ENCODE measurements at regions not wholly inside any gene's neighbourhood (a gene's known extent, or its start where the extent isn't known, plus 50 kb on each side); places are given as distances from the start of the nearest gene placed in this dataset.
"Not testable (repeated sequence)": the region's sequence is repeated elsewhere in the genome, so short reads cannot be mapped to it uniquely, and the experiment has no call there.

- no peak for DNase-seq
These were observed 68.2 kb upstream of the FAM241A start for GRCh38 chr4:112076919-112077608.

DNA sequence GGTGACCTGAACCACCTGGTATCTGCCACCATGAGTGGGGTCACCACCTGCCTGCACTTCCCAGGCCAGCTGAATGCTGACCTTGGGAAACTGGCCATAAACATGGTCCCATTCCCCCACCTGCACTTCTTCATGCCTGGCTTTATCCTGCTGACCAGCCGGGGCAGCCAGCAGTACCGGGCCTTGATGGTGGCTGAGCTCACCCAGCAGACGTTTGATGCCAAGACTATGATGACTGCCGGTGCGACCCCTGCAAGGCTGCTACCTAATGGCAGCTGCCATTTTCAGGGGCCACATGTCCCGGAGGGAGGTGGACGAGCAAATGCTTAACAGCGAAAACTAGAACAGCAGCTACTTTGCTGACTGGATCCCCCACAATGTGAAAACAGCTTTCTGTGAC is 67.5 kb upstream of the FAM241A start:
- no peak for DNase-seq

DNA sequence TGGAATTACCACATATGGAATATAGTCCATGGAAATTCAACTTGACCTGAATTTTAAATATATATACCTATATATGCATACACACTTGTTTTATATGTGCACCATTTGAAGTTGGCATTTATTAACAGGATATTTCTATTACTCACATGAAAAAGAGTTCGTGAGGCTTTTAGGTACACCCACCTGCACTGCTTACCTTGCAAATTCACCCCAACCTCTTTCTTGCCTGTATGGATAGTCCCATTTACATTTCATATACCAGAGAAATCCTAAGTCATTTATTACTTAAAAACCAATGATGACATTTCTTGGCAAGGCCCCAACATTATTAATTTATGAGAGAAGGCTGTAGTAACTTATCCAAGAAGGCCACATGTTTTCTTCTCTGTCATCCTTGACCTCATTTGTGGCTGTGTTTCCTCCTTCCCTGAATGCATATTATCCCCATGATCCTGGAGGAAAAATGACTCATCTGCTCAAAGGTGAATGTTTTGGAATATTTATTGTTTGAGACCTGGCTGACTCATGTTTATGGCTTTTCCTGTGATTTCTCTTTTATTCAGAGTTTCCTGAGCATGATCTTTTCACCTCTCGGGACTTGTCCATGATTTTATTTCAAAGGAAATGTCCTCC is 62.2 kb upstream of the FAM241A start:
- peak; percentile 10 for DNase-seq

DNA sequence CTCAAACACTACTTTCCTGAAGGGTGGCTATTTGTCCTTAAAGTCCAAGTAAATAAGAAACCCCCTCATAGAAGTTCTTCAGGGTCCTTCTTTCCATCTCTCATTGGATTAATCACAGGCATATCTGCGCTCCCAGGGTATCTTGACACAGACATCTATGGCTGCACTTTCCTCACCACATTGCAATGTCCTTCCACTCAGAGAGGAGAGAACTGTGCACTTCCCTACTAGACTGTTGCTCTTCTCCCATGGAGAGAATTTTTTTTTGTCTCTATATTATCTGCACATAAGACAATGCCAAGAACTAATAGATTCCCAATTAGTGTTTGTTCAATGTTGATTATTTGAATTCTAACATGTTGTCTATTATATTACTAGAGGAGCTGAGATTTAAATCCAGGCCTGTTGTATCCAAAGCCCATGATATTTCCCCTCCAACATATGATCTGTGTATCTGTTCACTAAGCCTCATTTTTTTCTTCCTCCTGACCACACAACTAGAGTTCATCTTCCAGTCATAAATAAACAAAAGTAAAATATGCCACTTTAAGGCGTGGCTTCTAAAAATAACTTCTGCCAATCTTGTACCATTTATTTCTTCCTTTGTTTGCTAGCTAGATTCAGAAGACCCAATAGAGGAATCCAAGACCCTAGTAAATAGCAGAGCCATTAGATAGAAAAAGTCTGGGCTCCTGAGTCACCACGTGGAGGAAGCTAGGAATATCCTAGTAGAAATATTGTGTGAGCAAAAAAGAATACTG is 61.5 kb upstream of the FAM241A start:
- no peak for DNase-seq

GRCh38 chr4:112085156-112086035 is 59.9 kb upstream of the FAM241A start:
- no peak for DNase-seq

DNA sequence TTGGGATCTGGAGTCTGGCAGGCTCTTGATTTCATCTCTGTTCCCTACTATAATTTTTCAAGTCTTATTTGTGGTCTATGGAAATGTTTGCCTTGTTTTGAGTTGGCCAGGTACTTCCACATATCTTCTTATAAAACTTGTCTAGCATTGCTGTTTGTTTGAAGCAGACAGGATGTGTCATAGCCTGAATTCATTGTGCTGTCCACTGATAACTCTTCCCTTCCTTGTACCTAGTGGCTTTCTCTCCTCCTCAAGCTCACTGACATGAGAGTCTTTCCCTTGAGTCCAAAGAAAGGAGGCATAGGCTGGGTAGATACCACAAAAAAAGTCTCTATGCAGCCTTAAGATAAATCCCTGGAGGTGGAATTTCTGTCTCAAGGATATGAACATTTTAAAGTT is 59.2 kb upstream of the FAM241A start:
- no peak for DNase-seq

GRCh38 chr4:112086661-112087060 is 58.6 kb upstream of the FAM241A start:
- not testable (repeated sequence) for DNase-seq

DNA sequence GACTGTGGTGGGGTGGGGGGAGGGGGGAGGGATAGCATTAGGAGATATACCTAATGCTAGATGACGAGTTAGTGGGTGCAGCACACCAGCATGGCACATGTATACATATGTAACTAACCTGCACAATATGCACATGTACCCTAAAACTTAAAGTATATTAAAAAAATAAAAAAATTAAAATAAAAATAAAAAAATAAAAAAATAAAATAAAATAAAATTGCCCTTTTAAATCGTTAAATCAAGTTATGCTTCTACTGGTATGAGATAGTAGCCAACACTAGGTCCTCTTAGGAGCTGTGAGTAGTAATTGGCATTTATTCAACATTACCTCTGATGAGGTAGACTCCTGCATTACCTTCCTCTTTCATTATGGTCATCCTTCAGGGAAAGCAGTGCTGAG is 52.9 kb upstream of the FAM241A start:
- DNase-seq, result not testable (repeated sequence)

GRCh38 chr4:112093636-112094202 is 51.5 kb upstream of the FAM241A start:
- no peak for DNase-seq

GRCh38 chr4:112094330-112094729 is 50.9 kb upstream of the FAM241A start:
- no peak for DNase-seq

Measured in renal pelvis (tissue), 1 donor.